ENCODE measurements at regions not wholly inside any gene's neighbourhood (a gene's known extent, or its start where the extent isn't known, plus 50 kb on each side); places are given as distances from the start of the nearest gene placed in this dataset.

GRCh38 chr3:164186095-164186494, 892.2 kb downstream of the SI start:
- intact Hi-C loops (cut with DNase I) = no loop called here
- no peaks in the 10 kb centered on the region for H3K27me3 ChIP-seq
- no peak overlapping the region for H3K4me3 ChIP-seq (replicated peaks in 1 of 3)
- no peak for TF ChIP-seq POLR2A (IDR thresholded peaks at IDR 0.05)
- H3K9me3 ChIP-seq = no peaks in the 10 kb centered on the region
- no peak for DNase-seq
- WGBS, 2 donors = 58 to 91% methylated on average over 3 of the region's 3 CpGs
- H3K4me1 ChIP-seq = no peaks in the 10 kb centered on the region
- H3K36me3 ChIP-seq = no peaks in the 10 kb centered on the region
- no peak overlapping the region for H3K27ac ChIP-seq

GRCh38 chr3:164179110-164179774, 899.1 kb downstream of the SI start:
- TF ChIP-seq CTCF (IDR thresholded peaks at IDR 0.05) = no peak
- TF ChIP-seq POLR2A (IDR thresholded peaks at IDR 0.05) = no peak
- Histone ChIP-seq H3K9me3 (no peaks in the 10 kb centered on the region), H3K36me3 (no peaks in the 10 kb centered on the region), H3K27me3 (no peaks in the 10 kb centered on the region), H3K27ac (no peak overlapping the region), H3K4me3 (replicated peaks in 1 of 3) (no peak overlapping the region), H3K4me1 (no peaks in the 10 kb centered on the region)
- WGBS, 2 donors = 83 to 96% methylated on average over 6 to 15 of the region's 26 CpGs
- intact Hi-C loops (cut with DNase I) = no loop called here
- no peak for DNase-seq

GRCh38 chr3:164174059-164174458, 904.2 kb downstream of the SI start:
- intact Hi-C loops (cut with DNase I) = no loop called here
- Histone ChIP-seq H3K4me1 (no peaks in the 10 kb centered on the region), H3K9me3 (no peaks in the 10 kb centered on the region), H3K4me3 (replicated peaks in 1 of 3) (no peak overlapping the region), H3K36me3 (no peaks in the 10 kb centered on the region), H3K27ac (no peak overlapping the region), H3K27me3 (no peaks in the 10 kb centered on the region)
- no peak for TF ChIP-seq CTCF (IDR thresholded peaks at IDR 0.05)
- TF ChIP-seq POLR2A (IDR thresholded peaks at IDR 0.05) = no peak
- WGBS, 2 donors = 76 to 83% methylated on average over 1 of the region's 1 CpG
- no peak for DNase-seq

- 90 to 100% methylated on average over 1 of the region's 1 CpG for WGBS, 2 donors
- Histone ChIP-seq H3K36me3 (no peaks in the 10 kb centered on the region), H3K4me1 (no peaks in the 10 kb centered on the region), H3K27me3 (no peaks in the 10 kb centered on the region), H3K27ac (no peak overlapping the region), H3K9me3 (no peaks in the 10 kb centered on the region), H3K4me3 (replicated peaks in 1 of 3) (no peak overlapping the region)
- intact Hi-C loops (cut with DNase I) = no loop called here
- no peak for DNase-seq
- TF ChIP-seq CTCF (IDR thresholded peaks at IDR 0.05) (no peak), POLR2A (IDR thresholded peaks at IDR 0.05) (no peak)
These were observed 922.9 kb downstream of the SI start for GRCh38 chr3:164155400-164155799.

- WGBS, 2 donors = 76 to 78% methylated on average over 2 of the region's 2 CpGs
These were observed 933.5 kb downstream of the SI start for GRCh38 chr3:164144824-164145223.

More at GRCh38 chr3:164144824-164145223, 933.5 kb downstream of the SI start:
- H3K4me1 ChIP-seq = no peaks in the 10 kb centered on the region
- no peak overlapping the region for H3K4me3 ChIP-seq (replicated peaks in 1 of 3)
- H3K36me3 ChIP-seq = no peaks in the 10 kb centered on the region
- DNase-seq = no peak
- TF ChIP-seq POLR2A (IDR thresholded peaks at IDR 0.05) (no peak), CTCF (IDR thresholded peaks at IDR 0.05) (no peak)
- H3K27ac ChIP-seq = no peak overlapping the region
- intact Hi-C loops (cut with DNase I) = no loop called here
- no peaks in the 10 kb centered on the region for H3K27me3 ChIP-seq
- H3K9me3 ChIP-seq = no peaks in the 10 kb centered on the region
